ENCODE measurements at regions not wholly inside any gene's neighbourhood (a gene's known extent, or its start where the extent isn't known, plus 50 kb on each side); places are given as distances from the start of the nearest gene placed in this dataset.
"Not testable (repeated sequence)": the region's sequence is repeated elsewhere in the genome, so short reads cannot be mapped to it uniquely, and the experiment has no call there.

GRCh38 chr1:146729642-146730344 lies 208.3 kb upstream of the NBPF12 start:
- TF ChIP-seq CTCF (IDR thresholded peaks at IDR 0.05; ENCODE audit: low read length); EZH2 (IDR thresholded peaks at IDR 0.05; ENCODE audit: borderline replicate concordance, low read length): not testable (repeated sequence)
